Karpas-422 (cell line): ENCODE measurements at regions not wholly inside any gene's neighbourhood (a gene's known extent, or its start where the extent isn't known, plus 50 kb on each side); places are given as distances from the start of the nearest gene placed in this dataset.

Experiments
- DNase-seq: peaks from one replicate; pipeline ENCODE4 v3.0.0-alpha.2; 2015
- H2AFZ ChIP-seq: fragments of 200-600 bp; sonication (generic); 2 replicates; pipeline ENCODE4 v1.6.1; 2014; ENCODE audit warnings: antibody characterized with exemption, low read length, mixed read lengths
- H3K27ac ChIP-seq: fragments of 200-600 bp; sonication (generic); 2 replicates; pipeline ENCODE4 v1.5.1; 2014; ENCODE audit warnings: mild to moderate bottlenecking, low read length, moderate library complexity
- H3K27me3 ChIP-seq: fragments of 200-600 bp; sonication (generic); 2 replicates; pipeline ENCODE4 v1.6.1; 2014; ENCODE audit warnings: low read length, mixed read lengths
- H3K36me3 ChIP-seq: fragments of 200-600 bp; sonication (generic); 2 replicates; pipeline ENCODE4 v1.6.1; 2014; ENCODE audit warnings: low read length, mixed read lengths; ENCODE audit not compliant: insufficient read depth
- H3K4me1 ChIP-seq: fragments of 200-600 bp; sonication (generic); 2 replicates; pipeline ENCODE4 v1.6.1; 2014; ENCODE audit warnings: mild to moderate bottlenecking, low read length, mixed read lengths
- H3K4me2 ChIP-seq: fragments of 200-600 bp; sonication (generic); 2 replicates; pipeline ENCODE4 v1.6.1; 2014; ENCODE audit warnings: low read length, low read depth, mild to moderate bottlenecking; ENCODE audit not compliant: poor library complexity, severe bottlenecking
- H3K4me3 ChIP-seq: fragments of 200-600 bp; sonication (generic); 2 replicates; pipeline ENCODE4 v1.5.1; 2014; ENCODE audit warnings: mild to moderate bottlenecking, antibody characterized with exemption, low read length, mixed read lengths
- H3K79me2 ChIP-seq: fragments of 200-600 bp; sonication (generic); 2 replicates; pipeline ENCODE4 v1.6.1; 2014; ENCODE audit warnings: mild to moderate bottlenecking, low read length, mixed read lengths
- H3K9ac ChIP-seq: fragments of 200-600 bp; sonication (generic); 2 replicates; pipeline ENCODE4 v1.6.0; 2014; ENCODE audit warnings: low read length
- H3K9me2 ChIP-seq: fragments of 200-600 bp; sonication (generic), shearing (Covaris generic); replicated peaks from 2 replicates; pipeline ENCODE4 v1.6.0; 2014; ENCODE audit warnings: mild to moderate bottlenecking, low read length, moderate library complexity; ENCODE audit not compliant: insufficient read depth
- H3K9me3 ChIP-seq: fragments of 300-700, 200-600 bp; sonication (generic); 2 replicates; pipeline ENCODE4 v1.6.1; 2014; ENCODE audit warnings: low read length, mixed read lengths
- H4K20me1 ChIP-seq: fragments of 200-600 bp; sonication (generic); 2 replicates; pipeline ENCODE4 v1.6.1; 2014; ENCODE audit warnings: mild to moderate bottlenecking, antibody characterized with exemption, low read length, low read depth; ENCODE audit not compliant: insufficient read depth

GRCh38 chr6:119594907-119595306 lies 245.3 kb upstream of the MAN1A1 start:
- Histone ChIP-seq H3K9me3 (no peaks in the 10 kb centered on the region), H3K9ac (no peak overlapping the region), H2AFZ (no peak overlapping the region), H4K20me1 (no peaks in the 10 kb centered on the region), H3K9me2 (no peaks in the 10 kb centered on the region), H3K79me2 (no peaks in the 10 kb centered on the region), H3K4me1 (no peaks in the 10 kb centered on the region), H3K27me3 (no peaks in the 10 kb centered on the region), H3K27ac (no peak overlapping the region), H3K36me3 (no peaks in the 10 kb centered on the region), H3K4me2 (no peak overlapping the region), H3K4me3 (no peak overlapping the region)
- DNase-seq: no peak

- H3K27me3 ChIP-seq: no peaks in the 10 kb centered on the region
- no peaks in the 10 kb centered on the region for H3K79me2 ChIP-seq
- H3K4me1 ChIP-seq: no peaks in the 10 kb centered on the region
- H2AFZ ChIP-seq: no peak overlapping the region
- no peaks in the 10 kb centered on the region for H3K9me2 ChIP-seq
- no peaks in the 10 kb centered on the region for H3K9me3 ChIP-seq
- no peak overlapping the region for H3K4me3 ChIP-seq
- no peak for DNase-seq
- H3K27ac ChIP-seq: no peak overlapping the region
- no peaks in the 10 kb centered on the region for H3K36me3 ChIP-seq
- H4K20me1 ChIP-seq: no peaks in the 10 kb centered on the region
- no peak overlapping the region for H3K4me2 ChIP-seq
- no peak overlapping the region for H3K9ac ChIP-seq
Measured at GRCh38 chr6:119591235-119591634, 241.7 kb upstream of the MAN1A1 start.

GRCh38 chr6:119590066-119590465 lies 240.5 kb upstream of the MAN1A1 start:
- Histone ChIP-seq H2AFZ (no peak overlapping the region), H3K4me3 (no peak overlapping the region), H3K9me3 (no peaks in the 10 kb centered on the region), H3K9ac (no peak overlapping the region), H3K4me1 (no peaks in the 10 kb centered on the region), H3K4me2 (no peak overlapping the region), H3K27ac (no peak overlapping the region), H3K9me2 (no peaks in the 10 kb centered on the region), H3K79me2 (no peaks in the 10 kb centered on the region), H3K36me3 (no peaks in the 10 kb centered on the region), H4K20me1 (no peaks in the 10 kb centered on the region), H3K27me3 (no peaks in the 10 kb centered on the region)
- no peak for DNase-seq

- no peak overlapping the region for H2AFZ ChIP-seq
Measured at GRCh38 chr6:119587537-119587936, 238.0 kb upstream of the MAN1A1 start.

GRCh38 chr6:119586250-119586882 lies 236.8 kb upstream of the MAN1A1 start:
- H3K27ac ChIP-seq: no peak overlapping the region
- H2AFZ ChIP-seq: no peak overlapping the region
- H3K9me2 ChIP-seq: 0 out of 2 replicates have a peak, but pooled peaks cover 3% of the 10 kb centered on the region
- no peak overlapping the region for H3K4me2 ChIP-seq
- no peaks in the 10 kb centered on the region for H4K20me1 ChIP-seq
- no peak overlapping the region for H3K9ac ChIP-seq
- no peaks in the 10 kb centered on the region for H3K9me3 ChIP-seq
- H3K36me3 ChIP-seq: no peaks in the 10 kb centered on the region
- no peaks in the 10 kb centered on the region for H3K27me3 ChIP-seq
- no peaks in the 10 kb centered on the region for H3K79me2 ChIP-seq
- H3K4me1 ChIP-seq: no peaks in the 10 kb centered on the region
- no peak overlapping the region for H3K4me3 ChIP-seq
- no peak for DNase-seq

More at GRCh38 chr6:119587537-119587936, 238.0 kb upstream of the MAN1A1 start:
- H3K9ac ChIP-seq: no peak overlapping the region
- no peaks in the 10 kb centered on the region for H3K9me3 ChIP-seq
- no peaks in the 10 kb centered on the region for H3K27me3 ChIP-seq
- H3K79me2 ChIP-seq: no peaks in the 10 kb centered on the region
- H3K4me1 ChIP-seq: no peaks in the 10 kb centered on the region
- no peak overlapping the region for H3K4me3 ChIP-seq
- no peaks in the 10 kb centered on the region for H4K20me1 ChIP-seq
- H3K27ac ChIP-seq: no peak overlapping the region
- no peak for DNase-seq
- H3K9me2 ChIP-seq: 0 out of 2 replicates have a peak, but pooled peaks cover 3% of the 10 kb centered on the region
- no peak overlapping the region for H3K4me2 ChIP-seq
- H3K36me3 ChIP-seq: no peaks in the 10 kb centered on the region

GRCh38 chr6:119584088-119584487 lies 234.5 kb upstream of the MAN1A1 start:
- no peaks in the 10 kb centered on the region for H3K4me1 ChIP-seq
- H3K9me3 ChIP-seq: no peaks in the 10 kb centered on the region
- no peak overlapping the region for H3K4me2 ChIP-seq
- no peaks in the 10 kb centered on the region for H3K79me2 ChIP-seq
- H3K9me2 ChIP-seq: 0 out of 2 replicates have a peak, but pooled peaks cover 3% of the 10 kb centered on the region
- H3K36me3 ChIP-seq: no peaks in the 10 kb centered on the region
- H3K4me3 ChIP-seq: no peak overlapping the region
- H3K27me3 ChIP-seq: no peaks in the 10 kb centered on the region
- no peak overlapping the region for H3K9ac ChIP-seq
- H4K20me1 ChIP-seq: no peaks in the 10 kb centered on the region
- no peak overlapping the region for H3K27ac ChIP-seq
- no peak overlapping the region for H2AFZ ChIP-seq
- no peak for DNase-seq

- Histone ChIP-seq H3K79me2 (no peaks in the 10 kb centered on the region), H3K9me2 (0 out of 2 replicates have a peak, but pooled peaks cover 3% of the 10 kb centered on the region), H4K20me1 (no peaks in the 10 kb centered on the region), H2AFZ (no peak overlapping the region), H3K27ac (no peak overlapping the region), H3K27me3 (no peaks in the 10 kb centered on the region), H3K4me1 (no peaks in the 10 kb centered on the region), H3K4me2 (no peak overlapping the region), H3K9ac (no peak overlapping the region), H3K36me3 (no peaks in the 10 kb centered on the region), H3K9me3 (0 out of 2 replicates have a peak, but pooled peaks cover 3% of the 10 kb centered on the region), H3K4me3 (no peak overlapping the region)
- no peak for DNase-seq
Measured at GRCh38 chr6:119581220-119581619, 231.7 kb upstream of the MAN1A1 start.

GRCh38 chr6:119575721-119576120 lies 226.2 kb upstream of the MAN1A1 start:
- no peak overlapping the region for H3K4me3 ChIP-seq
- H3K4me2 ChIP-seq: no peak overlapping the region
- no peaks in the 10 kb centered on the region for H3K36me3 ChIP-seq
- DNase-seq: no peak
- H3K4me1 ChIP-seq: no peaks in the 10 kb centered on the region
- H3K9me3 ChIP-seq: 0 out of 2 replicates have a peak, but pooled peaks cover 3% of the 10 kb centered on the region
- H3K27me3 ChIP-seq: no peaks in the 10 kb centered on the region
- no peaks in the 10 kb centered on the region for H3K9me2 ChIP-seq
- no peaks in the 10 kb centered on the region for H3K79me2 ChIP-seq
- no peaks in the 10 kb centered on the region for H4K20me1 ChIP-seq
- no peak overlapping the region for H2AFZ ChIP-seq
- H3K9ac ChIP-seq: no peak overlapping the region
- no peak overlapping the region for H3K27ac ChIP-seq
